ENCODE measurements at regions not wholly inside any gene's neighbourhood (a gene's known extent, or its start where the extent isn't known, plus 50 kb on each side); places are given as distances from the start of the nearest gene placed in this dataset.

- BruUV-seq (replicated peaks): no TSS peak
- Histone ChIP-seq H4K20me1 (ENCODE audit: insufficient read depth, low read length) (no peaks in the 10 kb centered on the region), H3K36me3 (ENCODE audit: insufficient read depth, low read length) (no peaks in the 10 kb centered on the region), H3K9me3 (ENCODE audit: low read length) (no peaks in the 10 kb centered on the region), H3K79me2 (ENCODE audit: insufficient read depth, low read depth, low read length) (no peaks in the 10 kb centered on the region), H3K27ac (ENCODE audit: low read depth, low read length, poor library complexity, severe bottlenecking) (no peak overlapping the region), H3K4me2 (ENCODE audit: low read length) (no peak overlapping the region), H3K4me3 (ENCODE audit: low read depth, low read length, poor library complexity, severe bottlenecking) (no peak overlapping the region), H2AFZ (ENCODE audit: low read length) (no peak overlapping the region), H3K4me1 (ENCODE audit: insufficient read depth, low read length, poor library complexity, severe bottlenecking) (no peaks in the 10 kb centered on the region), H3K9me2 (ENCODE audit: insufficient read depth, low read length) (no peaks in the 10 kb centered on the region)
- ChIA-PET CTCF (ENCODE audit: unreplicated experiment) (no interaction called here), POLR2A (no interaction called here)
- intact Hi-C loops (cut with micrococcal nuclease; ENCODE audit: unreplicated experiment): no loop called here
- TF ChIP-seq, protein P1, sequence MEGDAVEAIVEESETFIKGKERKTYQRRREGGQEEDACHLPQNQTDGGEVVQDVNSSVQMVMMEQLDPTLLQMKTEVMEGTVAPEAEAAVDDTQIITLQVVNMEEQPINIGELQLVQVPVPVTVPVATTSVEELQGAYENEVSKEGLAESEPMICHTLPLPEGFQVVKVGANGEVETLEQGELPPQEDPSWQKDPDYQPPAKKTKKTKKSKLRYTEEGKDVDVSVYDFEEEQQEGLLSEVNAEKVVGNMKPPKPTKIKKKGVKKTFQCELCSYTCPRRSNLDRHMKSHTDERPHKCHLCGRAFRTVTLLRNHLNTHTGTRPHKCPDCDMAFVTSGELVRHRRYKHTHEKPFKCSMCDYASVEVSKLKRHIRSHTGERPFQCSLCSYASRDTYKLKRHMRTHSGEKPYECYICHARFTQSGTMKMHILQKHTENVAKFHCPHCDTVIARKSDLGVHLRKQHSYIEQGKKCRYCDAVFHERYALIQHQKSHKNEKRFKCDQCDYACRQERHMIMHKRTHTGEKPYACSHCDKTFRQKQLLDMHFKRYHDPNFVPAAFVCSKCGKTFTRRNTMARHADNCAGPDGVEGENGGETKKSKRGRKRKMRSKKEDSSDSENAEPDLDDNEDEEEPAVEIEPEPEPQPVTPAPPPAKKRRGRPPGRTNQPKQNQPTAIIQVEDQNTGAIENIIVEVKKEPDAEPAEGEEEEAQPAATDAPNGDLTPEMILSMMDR (conservative IDR thresholded peaks at IDR 0.05; ENCODE audit: low read length): no peak
- no peak for TF ChIP-seq EZH2phosphoT487 (IDR thresholded peaks at IDR 0.05; ENCODE audit: borderline replicate concordance, low read depth, low read length)
- no peak for DNase-seq (ENCODE audit: low spot score)
Observed at GRCh38 chr1:188355847-188356246, 1527.1 kb downstream of the PLA2G4A start.

DNA sequence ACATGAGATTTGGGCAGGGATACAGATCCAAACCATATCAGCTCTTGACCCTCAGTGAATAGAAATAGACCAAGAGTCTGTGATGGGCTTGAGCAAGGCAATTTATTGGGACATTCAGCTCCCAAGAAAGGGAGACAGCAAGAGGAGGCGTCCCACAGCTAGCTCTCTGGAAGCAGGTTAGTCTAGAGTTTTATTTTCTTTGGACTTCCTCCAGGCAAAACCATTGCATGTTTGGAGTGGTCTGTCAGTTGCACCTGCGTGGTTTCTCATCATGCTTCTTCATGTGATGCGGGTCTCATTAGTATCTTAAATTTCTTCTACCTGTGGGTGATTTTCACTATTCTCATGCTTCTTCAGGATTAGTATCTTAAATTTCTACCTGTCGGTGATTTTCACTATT is 1530.6 kb downstream of the PLA2G4A start:
- BruUV-seq (replicated peaks): no TSS peak
- Histone ChIP-seq H3K4me2 (ENCODE audit: low read length) (no peak overlapping the region), H3K9me2 (ENCODE audit: insufficient read depth, low read length) (no peaks in the 10 kb centered on the region), H3K4me1 (ENCODE audit: insufficient read depth, low read length, poor library complexity, severe bottlenecking) (no peaks in the 10 kb centered on the region), H3K36me3 (ENCODE audit: insufficient read depth, low read length) (no peaks in the 10 kb centered on the region), H3K27ac (ENCODE audit: low read depth, low read length, poor library complexity, severe bottlenecking) (no peak overlapping the region), H4K20me1 (ENCODE audit: insufficient read depth, low read length) (no peaks in the 10 kb centered on the region), H2AFZ (ENCODE audit: low read length) (no peak overlapping the region), H3K79me2 (ENCODE audit: insufficient read depth, low read depth, low read length) (no peaks in the 10 kb centered on the region), H3K9me3 (ENCODE audit: low read length) (no peaks in the 10 kb centered on the region), H3K4me3 (ENCODE audit: low read depth, low read length, poor library complexity, severe bottlenecking) (no peak overlapping the region)
- no peak for DNase-seq (ENCODE audit: low spot score)
- no peak for TF ChIP-seq EZH2phosphoT487 (IDR thresholded peaks at IDR 0.05; ENCODE audit: borderline replicate concordance, low read depth, low read length)
- intact Hi-C loops (cut with micrococcal nuclease; ENCODE audit: unreplicated experiment): no loop called here
- POLR2A ChIA-PET: no interaction called here
- CTCF ChIA-PET (ENCODE audit: unreplicated experiment): no interaction called here

DNA sequence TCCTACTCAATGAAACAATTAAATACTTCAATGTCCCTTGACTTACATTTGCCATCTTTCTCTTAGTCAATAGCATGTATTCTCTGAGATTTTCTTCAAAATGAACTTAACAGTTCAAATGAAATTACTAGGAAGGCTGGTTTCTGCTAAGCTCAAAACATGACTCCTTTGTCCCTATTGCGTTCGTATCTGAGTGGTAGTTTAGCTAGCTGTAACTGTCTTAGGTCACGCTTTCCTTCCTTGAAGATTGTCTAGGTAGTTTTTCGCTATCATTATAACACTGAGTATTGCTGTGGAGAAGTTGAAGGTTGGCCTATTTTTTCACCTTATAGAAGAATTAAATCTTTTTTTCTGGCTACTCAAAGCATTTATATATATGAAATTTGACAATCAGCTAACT is 1535.2 kb downstream of the PLA2G4A start:
- Histone ChIP-seq H3K27ac (ENCODE audit: low read depth, low read length, poor library complexity, severe bottlenecking) (no peak overlapping the region), H3K4me2 (ENCODE audit: low read length) (no peak overlapping the region), H3K36me3 (ENCODE audit: insufficient read depth, low read length) (no peaks in the 10 kb centered on the region), H3K9me2 (ENCODE audit: insufficient read depth, low read length) (no peaks in the 10 kb centered on the region), H2AFZ (ENCODE audit: low read length) (no peak overlapping the region), H3K4me1 (ENCODE audit: insufficient read depth, low read length, poor library complexity, severe bottlenecking) (no peaks in the 10 kb centered on the region), H3K4me3 (ENCODE audit: low read depth, low read length, poor library complexity, severe bottlenecking) (no peak overlapping the region), H4K20me1 (ENCODE audit: insufficient read depth, low read length) (no peaks in the 10 kb centered on the region), H3K9me3 (ENCODE audit: low read length) (no peaks in the 10 kb centered on the region), H3K79me2 (ENCODE audit: insufficient read depth, low read depth, low read length) (no peaks in the 10 kb centered on the region)
- intact Hi-C loops (cut with micrococcal nuclease; ENCODE audit: unreplicated experiment): no loop called here
- BruUV-seq (replicated peaks): no TSS peak
- TF ChIP-seq, protein P1 (conservative IDR thresholded peaks at IDR 0.05; ENCODE audit: low read length): no peak
- TF ChIP-seq EZH2phosphoT487 (IDR thresholded peaks at IDR 0.05; ENCODE audit: borderline replicate concordance, low read depth, low read length): no peak
- ChIA-PET CTCF (ENCODE audit: unreplicated experiment) (no interaction called here), POLR2A (interaction anchor here (0.6 kb wide), 1 partner anchor 1687 kb away, joined by 3 read pairs; no protein-coding TSS in a partner anchor)
- no peak for DNase-seq (ENCODE audit: low spot score)

Measured in OCI-LY7 (cell line).